Stimulated activated CD4-positive, alpha-beta T cell treated with anti-CD3 and anti-CD28 coated beads, Interleukin-2, amount 100 ng/mL, for 24 hours (primary cell): ENCODE measurements at regions not wholly inside any gene's neighbourhood (a gene's known extent, or its start where the extent isn't known, plus 50 kb on each side); places are given as distances from the start of the nearest gene placed in this dataset.
A peak's percentile ranks its signal among the peaks of the same experiment; 100 is the strongest.
"Not testable (repeated sequence)": the region's sequence is repeated elsewhere in the genome, so short reads cannot be mapped to it uniquely, and the experiment has no call there.

ENCODE experiments used
- DNase-seq, 2 donors: peaks; one replicate each; pipeline ENCODE4 v3.0.0-alpha.2; 2020

GRCh38 chrX:74063426-74064155 lies 211.1 kb upstream of the XIST start:
- DNase-seq = no peak

- DNase-seq = no peak
These were observed 209.4 kb upstream of the XIST start for GRCh38 chrX:74061879-74062278.

- DNase-seq = no peak
These were observed 196.6 kb upstream of the XIST start for GRCh38 chrX:74049126-74049525.

DNA sequence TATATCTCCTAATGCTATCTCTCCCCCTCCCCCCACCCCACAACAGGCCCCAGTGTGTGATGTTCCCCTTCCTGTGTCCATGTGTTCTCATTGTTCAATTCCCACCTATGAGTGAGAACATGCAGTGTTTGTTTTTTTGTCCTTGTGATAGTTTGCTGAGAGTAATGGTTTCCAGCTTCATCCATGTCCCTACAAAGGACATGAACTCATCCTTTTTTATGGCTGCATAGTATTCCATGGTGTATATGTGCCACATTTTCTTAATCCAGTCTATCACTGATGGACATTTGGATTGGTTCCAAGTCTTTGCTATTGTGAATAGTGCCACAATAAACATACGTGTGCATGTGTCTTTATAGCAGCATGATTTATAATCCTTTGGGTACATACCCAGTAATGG lies 181.6 kb upstream of the XIST start:
- not testable (repeated sequence) for DNase-seq

GRCh38 chrX:74031527-74031926 lies 179.0 kb upstream of the XIST start:
- not testable (repeated sequence) for DNase-seq

DNA sequence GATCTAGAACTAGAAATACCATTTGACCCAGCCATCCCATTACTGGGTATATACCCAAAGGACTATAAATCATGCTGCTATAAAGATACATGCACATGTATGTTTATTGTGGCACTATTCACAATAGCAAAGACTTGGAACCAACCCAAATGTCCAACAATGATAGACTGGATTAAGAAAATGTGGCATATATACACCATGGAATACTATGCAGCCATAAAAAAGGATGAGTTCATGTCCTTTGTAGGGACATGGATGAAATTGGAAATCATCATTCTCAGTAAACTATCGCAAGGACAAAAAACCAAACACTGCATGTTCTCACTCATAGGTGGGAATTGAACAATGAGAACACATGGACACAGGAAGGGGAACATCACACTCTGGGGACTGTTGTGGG lies 178.3 kb upstream of the XIST start:
- not testable (repeated sequence) for DNase-seq

GRCh38 chrX:74025145-74025544 lies 172.6 kb upstream of the XIST start:
- DNase-seq = not testable (repeated sequence)

DNA sequence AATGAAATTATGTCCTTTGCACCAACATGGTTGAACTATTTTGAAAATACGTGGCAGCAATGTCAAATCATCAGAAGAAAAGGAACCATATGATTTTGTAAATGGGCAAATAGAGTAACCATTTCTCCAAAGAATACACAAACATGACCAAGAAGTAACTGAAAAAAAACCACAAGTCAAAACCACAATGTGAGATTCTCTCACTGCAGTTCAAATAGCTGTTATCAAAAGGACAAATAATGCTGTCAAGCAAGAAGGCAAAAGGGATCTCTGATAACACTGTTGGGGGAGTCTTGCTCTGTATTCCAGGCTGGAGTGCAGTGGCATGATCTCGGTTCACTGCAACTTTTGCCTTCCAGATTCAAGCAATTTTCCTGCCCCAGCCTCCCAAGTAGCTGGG lies 170.7 kb upstream of the XIST start:
- DNase-seq = no peak

DNA sequence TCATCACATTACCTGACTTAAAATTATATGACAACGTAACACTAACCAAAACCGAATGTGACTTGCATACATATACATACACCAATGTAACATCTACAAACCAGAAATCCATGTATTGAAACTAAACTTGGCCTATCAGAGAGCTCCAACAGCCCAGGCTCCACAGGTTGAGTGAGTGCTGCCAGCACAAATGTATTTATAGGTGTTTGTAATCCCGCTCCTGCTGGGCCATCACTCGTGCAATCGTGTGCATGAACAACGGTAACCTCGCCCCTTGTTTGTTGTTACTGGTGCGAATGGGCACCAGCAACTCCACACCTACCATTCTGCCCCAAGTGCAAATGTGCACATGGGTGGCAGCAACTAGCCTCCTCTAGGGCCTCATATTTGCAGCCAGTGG lies 165.7 kb upstream of the XIST start:
- no peak for DNase-seq

DNA sequence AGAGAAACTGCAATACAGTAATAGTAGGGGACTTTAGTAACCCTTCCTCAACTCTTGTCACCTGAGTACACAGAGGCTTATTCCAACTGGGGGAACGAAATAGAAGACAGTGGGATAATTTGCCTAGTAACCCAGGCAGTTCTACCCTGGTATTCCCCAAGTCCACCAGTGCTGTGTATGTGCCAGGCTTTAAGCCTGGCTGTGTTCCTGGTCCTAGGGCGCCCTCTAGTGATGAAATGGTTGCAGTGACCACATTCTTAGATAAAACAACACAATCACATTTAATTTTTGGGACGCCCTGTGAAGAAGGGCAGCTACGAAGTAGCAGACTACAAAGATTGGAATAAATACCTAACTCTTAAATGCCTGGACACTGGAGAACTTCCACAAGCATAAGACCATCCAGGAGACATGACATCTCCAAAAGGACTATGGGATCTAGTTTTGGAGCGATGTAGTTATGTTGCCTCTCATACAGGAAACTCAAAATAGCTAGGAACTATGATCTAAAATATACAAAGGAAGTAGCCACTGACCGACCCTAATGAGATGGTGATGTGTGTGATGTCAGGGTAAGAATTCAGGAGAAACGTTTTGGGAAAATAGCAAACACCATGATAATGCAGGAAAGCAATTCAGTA lies 163.0 kb upstream of the XIST start:
- peak; percentile 41 to 57 for DNase-seq

- no peak for DNase-seq
These were observed 156.5 kb upstream of the XIST start for GRCh38 chrX:74009041-74009440.

- no peak for DNase-seq
These were observed 139.5 kb upstream of the XIST start for GRCh38 chrX:73992019-73992418.

- no peak for DNase-seq
These were observed 134.7 kb upstream of the XIST start for GRCh38 chrX:73987166-73987565.

GRCh38 chrX:73979551-73980131 lies 127.1 kb upstream of the XIST start:
- no peak for DNase-seq

- DNase-seq = no peak
These were observed 125.1 kb upstream of the XIST start for GRCh38 chrX:73977542-73978169.

DNA sequence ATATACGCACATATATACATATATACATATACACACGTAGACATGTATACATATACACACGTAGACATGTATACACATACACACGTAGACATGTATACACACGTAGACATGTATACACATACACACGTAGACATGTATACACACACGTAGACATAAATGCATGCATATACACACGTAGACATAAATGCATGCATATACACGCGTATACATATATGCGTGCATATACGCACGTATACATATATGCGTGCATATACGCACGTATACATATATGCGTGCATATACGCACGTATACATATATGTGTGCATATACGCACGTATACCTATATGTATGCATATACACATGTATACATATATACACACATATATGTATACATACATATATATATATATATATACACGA lies 114.9 kb upstream of the XIST start:
- DNase-seq = not testable (repeated sequence)

DNA sequence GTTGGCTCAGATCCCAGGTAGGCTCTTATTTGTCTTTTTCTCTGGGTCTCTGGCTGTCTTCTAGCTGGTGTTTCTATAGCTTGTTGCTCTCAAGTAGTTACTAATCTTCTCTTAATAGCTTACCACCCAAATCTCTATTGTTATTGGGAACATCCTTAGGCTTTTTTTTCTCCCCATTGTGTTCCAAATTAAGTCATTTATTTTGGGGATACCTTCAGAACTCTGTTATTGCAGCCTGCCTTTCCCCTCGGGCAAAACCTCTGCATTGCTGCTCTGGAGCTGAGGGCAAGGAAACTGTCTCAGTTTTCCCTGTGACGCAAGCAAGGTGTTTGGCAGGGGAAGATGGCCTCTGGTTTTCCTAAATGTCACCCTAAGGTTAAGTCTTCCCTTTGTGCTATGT lies 113.3 kb upstream of the XIST start:
- no peak for DNase-seq

- DNase-seq = no peak
These were observed 112.1 kb upstream of the XIST start for GRCh38 chrX:73964579-73964978.

GRCh38 chrX:73963682-73964081 lies 111.2 kb upstream of the XIST start:
- DNase-seq = no peak

- no peak for DNase-seq
These were observed 110.4 kb upstream of the XIST start for GRCh38 chrX:73962948-73963347.

- not testable (repeated sequence) for DNase-seq
These were observed 109.4 kb upstream of the XIST start for GRCh38 chrX:73961867-73962266.

GRCh38 chrX:73944563-73944908 lies 92.0 kb upstream of the XIST start:
- no peak for DNase-seq

GRCh38 chrX:73943693-73944562 lies 91.4 kb upstream of the XIST start:
- peak; percentile 83 to 84 for DNase-seq
